AG04450 (cell line): ENCODE measurements at regions not wholly inside any gene's neighbourhood (a gene's known extent, or its start where the extent isn't known, plus 50 kb on each side); places are given as distances from the start of the nearest gene placed in this dataset. TPM values are rescaled to one million over a fixed set of nuclear protein-coding genes. Genes with fewer than 3 reads are reported as not detected.

Source experiments
- CTCF ChIA-PET: fragments of 300-600, 350-600 bp; formaldehyde crosslinking; extraction: SDS; loops from one replicate; lab custom pipeline; 2022; ENCODE audit warnings: antibody characterized with exemption, inconsistent platforms; lab: Charles Lee
- POLR2A ChIA-PET: fragments of 350-600 bp; formaldehyde crosslinking; extraction: SDS; loops from one replicate; lab custom pipeline; 2021; ENCODE audit warnings: antibody characterized with exemption, inconsistent platforms; lab: Yijun Ruan, JAX
- DNase-seq: peaks from one replicate; pipeline ENCODE4 v3.0.0-alpha.2; 2011; ENCODE audit warnings: low read depth, low spot score
- H3K27ac ChIP-seq: one replicate; pipeline ENCODE4 v1.5.1; 2012; ENCODE audit warnings: low read depth, low read length, control low read depth
- H3K27me3 ChIP-seq: one replicate; pipeline ENCODE4 v1.6.0; 2012; ENCODE audit warnings: low read length; ENCODE audit not compliant: control insufficient read depth, insufficient read depth
- H3K4me3 ChIP-seq: 2 replicates; pipeline ENCODE4 v1.5.1; 2011; ENCODE audit warnings: mild to moderate bottlenecking, low read depth, low read length, control low read depth
- H3K9me3 ChIP-seq: 2 replicates; pipeline ENCODE4 v1.5.1; 2012; ENCODE audit warnings: low read length; ENCODE audit not compliant: control insufficient read depth, insufficient read depth
- small RNA-seq: library from RNA; depleted of rRNA; stranded (forward); fragments of <200 nt; gene quantifications from one replicate; pipeline ENCODE3, GENCODE V24; 2012; ENCODE audit warnings: low read depth; ENCODE audit not compliant: insufficient read length
- TF ChIP-seq, protein P1 (sequence below): IDR thresholded peaks from 2 replicates; pipeline ENCODE4 v1.5.1; 2011; ENCODE audit warnings: low read depth, low read length, control low read depth, inconsistent platforms

DNA sequence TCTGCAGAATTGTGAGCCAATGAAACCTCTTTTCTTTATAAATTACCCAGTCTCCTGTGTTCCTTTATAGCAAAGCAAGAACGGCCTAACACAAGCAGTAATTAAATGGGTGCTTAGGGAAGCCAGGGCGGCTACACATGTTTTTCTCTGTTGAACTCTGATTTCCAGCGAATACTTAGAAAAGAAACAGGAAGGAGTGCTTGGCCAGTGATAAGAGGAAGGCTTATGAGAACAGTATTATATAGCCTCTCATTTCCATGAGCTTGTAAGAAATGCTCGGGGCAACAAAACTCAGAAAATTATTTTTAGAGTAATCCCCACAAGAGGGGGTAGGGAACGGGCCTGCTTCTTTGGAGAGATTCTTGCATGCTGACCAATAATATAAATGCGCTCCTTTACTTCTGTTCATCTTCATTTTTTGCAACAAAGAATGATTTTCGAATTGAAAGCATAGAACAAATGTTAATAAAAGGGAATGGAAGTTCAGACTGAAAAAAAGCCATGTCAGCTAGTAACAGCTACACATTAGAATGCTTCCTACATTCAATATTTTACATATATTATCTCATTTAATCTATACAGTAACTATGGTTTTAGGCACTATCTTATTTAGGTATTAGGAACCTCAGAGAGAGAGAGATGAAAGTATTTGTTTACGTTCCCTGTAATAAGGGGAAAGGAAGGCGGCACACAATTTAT, 49.7 kb upstream of the CCDC85A start:
- TF ChIP-seq, protein P1, sequence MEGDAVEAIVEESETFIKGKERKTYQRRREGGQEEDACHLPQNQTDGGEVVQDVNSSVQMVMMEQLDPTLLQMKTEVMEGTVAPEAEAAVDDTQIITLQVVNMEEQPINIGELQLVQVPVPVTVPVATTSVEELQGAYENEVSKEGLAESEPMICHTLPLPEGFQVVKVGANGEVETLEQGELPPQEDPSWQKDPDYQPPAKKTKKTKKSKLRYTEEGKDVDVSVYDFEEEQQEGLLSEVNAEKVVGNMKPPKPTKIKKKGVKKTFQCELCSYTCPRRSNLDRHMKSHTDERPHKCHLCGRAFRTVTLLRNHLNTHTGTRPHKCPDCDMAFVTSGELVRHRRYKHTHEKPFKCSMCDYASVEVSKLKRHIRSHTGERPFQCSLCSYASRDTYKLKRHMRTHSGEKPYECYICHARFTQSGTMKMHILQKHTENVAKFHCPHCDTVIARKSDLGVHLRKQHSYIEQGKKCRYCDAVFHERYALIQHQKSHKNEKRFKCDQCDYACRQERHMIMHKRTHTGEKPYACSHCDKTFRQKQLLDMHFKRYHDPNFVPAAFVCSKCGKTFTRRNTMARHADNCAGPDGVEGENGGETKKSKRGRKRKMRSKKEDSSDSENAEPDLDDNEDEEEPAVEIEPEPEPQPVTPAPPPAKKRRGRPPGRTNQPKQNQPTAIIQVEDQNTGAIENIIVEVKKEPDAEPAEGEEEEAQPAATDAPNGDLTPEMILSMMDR = no peak
- POLR2A ChIA-PET = no interaction called here
- CTCF ChIA-PET = interaction anchor here (0.5 to 2.4 kb wide), 3 partner anchors 10 to 425 kb away, joined by 3 to 12 read pairs (median 4); no protein-coding TSS in a partner anchor
- H3K27me3 ChIP-seq = no peaks in the 10 kb centered on the region
- no peaks in the 10 kb centered on the region for H3K9me3 ChIP-seq
- H3K27ac ChIP-seq = no peak overlapping the region
- DNase-seq = no peak
- no peak overlapping the region for H3K4me3 ChIP-seq

Small RNA genes in the stretch of these regions (small RNA-seq; reads per million reads assigned to genes)
- gene MIR216A = 1.9 reads per million
- gene MIR216B = not detected
- gene MIR217 = 19.6 reads per million, percentile 79 among the genes with 10 or more reads in this experiment
